ENCODE measurements at regions not wholly inside any gene's neighbourhood (a gene's known extent, or its start where the extent isn't known, plus 50 kb on each side); places are given as distances from the start of the nearest gene placed in this dataset.

DNA sequence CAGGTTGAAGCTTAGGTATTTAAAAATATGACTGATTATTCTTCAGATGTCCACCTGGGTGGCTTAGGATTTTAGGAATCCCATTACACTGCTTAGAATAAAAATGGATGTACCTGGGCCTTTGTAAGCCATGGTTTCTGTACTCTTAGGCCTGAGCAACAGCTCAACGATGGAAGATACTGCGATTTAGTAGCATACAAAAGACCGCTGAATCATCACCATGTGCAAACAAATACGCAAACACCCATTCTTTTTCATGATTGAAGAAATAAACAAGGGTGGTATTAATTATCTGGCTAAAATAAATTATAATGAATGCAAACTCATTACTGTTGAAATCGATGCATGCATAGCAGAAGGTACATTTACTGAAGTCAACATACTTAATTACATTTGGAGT, 188.9 kb downstream of the ZNF330 start:
- no peak for DNase-seq

DNA sequence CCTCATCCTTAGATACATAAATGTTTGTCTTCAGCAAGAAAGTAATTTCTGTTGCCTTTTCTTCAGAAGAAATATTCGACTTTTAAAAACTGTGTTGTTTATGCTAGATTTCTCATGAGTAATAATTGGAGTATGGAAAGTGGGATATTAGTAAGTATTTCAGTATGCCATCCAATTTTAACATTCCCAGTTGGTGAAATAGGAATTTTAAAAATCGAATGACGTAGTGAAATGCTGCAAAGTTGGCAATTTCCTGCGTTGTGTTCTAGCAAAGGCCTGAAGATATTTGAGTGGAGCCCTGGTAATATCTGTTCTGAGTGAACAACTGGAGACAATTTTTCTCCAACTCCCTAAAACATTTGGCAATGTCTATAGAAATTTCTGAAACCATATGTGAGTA, 190.1 kb downstream of the ZNF330 start:
- DNase-seq, result no peak

DNA sequence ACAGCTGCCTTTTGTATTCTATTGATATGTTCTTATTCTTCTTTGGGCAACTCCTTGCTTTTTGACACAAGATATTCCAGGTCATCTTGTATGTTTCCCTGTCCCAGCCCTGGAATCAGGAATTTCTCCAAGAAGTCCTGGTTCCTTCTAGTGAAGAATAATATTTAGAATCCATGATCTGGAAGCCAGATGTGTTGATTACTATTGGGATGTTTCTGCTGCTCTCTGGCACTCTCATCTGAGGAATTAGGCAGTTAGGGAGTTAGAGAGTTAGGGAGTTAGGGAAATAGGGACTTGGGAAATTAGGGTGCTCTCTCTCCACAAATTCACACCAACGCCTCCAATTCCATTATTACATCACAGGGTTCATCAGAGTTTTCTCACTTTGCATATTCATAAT, 191.2 kb downstream of the ZNF330 start:
- no peak for DNase-seq

DNA sequence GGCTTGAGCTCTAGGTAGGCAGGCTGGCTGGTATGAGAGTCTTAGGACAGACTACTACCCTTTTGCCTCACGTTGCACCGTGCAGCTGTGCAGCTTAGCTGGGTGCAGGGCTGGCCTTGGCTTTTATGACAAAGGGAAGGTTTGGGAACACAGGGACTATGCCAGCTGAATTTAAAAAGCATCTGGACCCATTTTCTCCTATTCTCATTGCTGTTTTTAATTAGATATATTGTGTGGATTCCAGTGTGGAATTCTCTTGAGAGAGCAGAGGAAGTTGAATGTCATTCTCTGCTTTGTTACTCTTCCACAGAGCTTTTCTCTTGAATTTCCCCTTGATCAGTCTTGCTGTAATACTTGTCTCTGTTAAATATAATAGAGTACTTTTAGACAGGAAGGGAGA, 192.7 kb downstream of the ZNF330 start:
- DNase-seq, result no peak

DNA sequence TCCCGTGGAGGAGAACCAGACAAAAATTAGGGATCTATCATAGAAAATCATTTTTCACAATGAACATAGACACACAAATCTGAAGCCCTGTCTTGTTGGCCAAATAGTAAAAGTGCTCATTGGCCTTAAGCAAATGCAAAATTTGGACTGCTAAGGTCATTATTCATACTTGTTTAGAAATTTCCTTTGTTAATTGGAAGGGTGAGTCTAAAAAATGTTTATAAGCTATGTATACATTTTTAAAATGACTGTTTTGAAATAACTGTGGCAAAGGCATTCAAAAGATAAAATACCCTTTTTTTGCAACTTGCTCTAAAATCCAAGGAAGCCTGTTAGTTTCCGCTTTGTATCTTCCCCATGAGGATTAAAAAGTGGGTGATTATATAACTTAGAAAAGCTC, 195.0 kb downstream of the ZNF330 start:
- DNase-seq, result no peak

DNA sequence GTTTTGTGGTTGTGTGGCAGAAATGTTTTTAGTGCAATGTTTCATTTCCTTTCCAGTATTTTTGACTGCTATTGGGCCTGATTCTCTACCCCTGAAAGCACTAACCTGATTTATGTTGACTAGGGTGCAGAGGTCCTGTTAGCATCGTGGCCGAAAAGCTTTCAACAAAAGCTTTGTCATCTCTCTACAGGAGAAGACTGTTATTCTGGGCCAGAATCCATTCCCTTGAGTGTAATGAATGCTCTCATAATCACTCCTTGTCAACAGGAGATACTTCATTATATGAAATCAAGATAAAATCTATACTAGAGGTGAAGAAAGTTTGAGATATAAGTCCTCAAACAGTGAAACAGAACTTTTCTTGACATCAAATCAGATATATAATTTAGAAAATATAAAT, 195.5 kb downstream of the ZNF330 start:
- DNase-seq, result no peak

DNA sequence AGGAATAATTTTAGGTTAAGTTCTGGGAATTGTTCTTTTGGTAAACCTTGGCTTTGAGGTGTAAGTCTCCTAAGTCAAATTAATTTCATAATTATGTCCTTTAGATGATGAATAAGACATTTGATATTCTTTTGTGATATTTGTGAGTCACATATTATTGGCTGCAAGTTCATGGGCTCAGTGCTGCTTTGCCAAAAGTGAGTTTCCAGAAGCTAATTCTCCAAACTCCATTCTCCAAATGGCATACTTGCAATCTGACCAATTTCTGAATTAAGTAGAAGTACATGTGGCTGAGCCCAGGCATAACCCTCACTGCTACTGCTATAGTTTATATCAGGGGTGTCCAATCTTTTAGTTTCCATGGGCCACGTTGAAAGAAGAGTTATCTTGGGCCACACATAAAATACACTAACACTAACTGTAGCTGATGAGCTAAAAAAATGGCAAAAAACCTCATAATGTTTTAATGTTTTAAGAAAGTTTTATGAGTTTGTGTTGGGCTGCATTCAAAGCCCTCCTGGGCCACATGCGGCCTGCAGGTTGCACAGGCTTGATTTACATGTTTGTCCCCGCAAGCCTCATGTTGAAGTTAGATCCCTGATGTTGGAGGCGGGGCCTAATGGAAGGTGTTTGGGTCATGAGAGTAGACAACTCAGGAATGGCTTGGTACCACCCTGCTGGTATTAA, 196.1 kb downstream of the ZNF330 start:
- DNase-seq, result no peak

DNA sequence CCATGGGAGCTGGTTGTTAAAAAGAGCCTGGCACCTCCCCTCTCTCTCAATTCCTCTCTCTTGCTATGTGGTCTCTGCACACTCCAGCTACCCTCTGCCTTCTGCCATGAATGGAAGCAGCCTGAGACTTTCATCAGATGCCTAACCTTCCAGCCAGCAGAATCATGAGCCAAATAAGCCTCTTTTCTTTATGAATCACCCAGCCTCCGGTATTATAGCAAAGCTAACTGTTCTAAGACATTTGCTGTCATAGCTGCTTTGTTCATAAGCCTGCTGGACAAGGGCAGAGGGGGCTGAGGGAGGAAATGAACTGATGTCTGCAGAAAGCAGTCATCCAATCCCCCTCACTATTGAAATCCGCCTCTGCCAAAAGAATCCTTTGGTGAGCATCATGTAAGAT, 196.7 kb downstream of the ZNF330 start:
- DNase-seq, result no peak

DNA sequence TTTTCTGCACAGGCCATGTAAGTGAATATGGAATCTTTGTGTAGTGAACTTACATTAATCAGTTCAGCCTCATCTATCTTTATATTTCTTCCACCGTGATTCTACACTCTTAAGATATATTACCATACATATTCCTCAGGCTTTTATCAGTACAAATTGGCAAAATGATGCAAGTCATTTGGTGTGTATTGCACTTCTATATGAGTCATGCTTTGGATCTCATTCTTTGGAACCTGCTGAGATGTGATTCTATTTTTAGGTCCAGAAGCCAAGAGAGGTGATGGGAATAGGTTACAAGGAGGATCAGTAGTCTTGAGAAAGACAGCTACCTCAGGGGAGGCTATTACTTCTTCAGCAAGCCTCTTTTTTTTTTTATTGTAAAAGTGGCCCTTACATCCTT, 204.4 kb downstream of the ZNF330 start:
- no peak for DNase-seq

DNA sequence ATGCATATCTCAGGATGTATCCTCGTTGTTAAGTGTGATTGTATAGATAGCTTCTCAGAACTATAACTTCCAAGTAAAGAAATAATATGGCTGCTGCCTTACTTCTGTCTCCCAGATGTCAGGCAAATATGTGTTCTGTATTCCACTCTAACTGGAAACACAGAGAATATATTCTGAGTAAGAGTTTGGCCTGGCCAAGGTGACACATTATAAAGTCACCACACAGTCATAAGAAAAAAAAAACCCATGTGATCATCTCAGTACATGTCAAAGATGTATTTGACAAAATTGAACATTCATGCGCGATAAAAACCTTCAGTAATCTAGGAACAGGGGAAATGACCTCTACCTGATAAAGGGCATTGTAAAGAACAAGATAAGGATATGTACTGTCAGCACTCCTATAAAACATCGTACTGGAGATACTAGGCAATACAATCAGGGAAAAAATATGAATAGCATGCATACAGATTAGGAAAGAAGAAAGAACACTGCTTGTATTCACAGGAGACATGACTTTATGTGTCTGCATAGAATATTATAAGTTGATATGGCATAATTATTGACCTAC, 207.1 kb downstream of the ZNF330 start:
- no peak for DNase-seq

DNA sequence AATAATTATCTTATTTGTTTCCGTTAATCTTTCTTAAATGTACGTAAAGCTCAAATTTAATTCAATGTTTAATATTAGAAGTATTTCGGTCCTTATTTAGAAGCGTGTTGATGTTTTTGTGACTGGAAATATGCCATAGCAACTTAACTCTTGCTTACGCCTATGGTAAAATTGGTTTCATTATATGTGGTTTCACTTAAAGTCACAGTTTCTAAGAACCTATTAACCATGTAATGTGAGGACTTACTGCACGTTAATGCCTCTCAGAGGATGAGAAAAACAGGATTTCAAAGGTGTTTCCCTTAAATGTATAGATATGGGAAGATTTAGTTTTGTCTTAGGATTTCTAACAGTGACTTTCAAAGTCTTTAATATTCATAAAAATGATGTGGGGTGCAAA, 206.4 kb upstream of the IL15 start:
- no peak for DNase-seq

DNA sequence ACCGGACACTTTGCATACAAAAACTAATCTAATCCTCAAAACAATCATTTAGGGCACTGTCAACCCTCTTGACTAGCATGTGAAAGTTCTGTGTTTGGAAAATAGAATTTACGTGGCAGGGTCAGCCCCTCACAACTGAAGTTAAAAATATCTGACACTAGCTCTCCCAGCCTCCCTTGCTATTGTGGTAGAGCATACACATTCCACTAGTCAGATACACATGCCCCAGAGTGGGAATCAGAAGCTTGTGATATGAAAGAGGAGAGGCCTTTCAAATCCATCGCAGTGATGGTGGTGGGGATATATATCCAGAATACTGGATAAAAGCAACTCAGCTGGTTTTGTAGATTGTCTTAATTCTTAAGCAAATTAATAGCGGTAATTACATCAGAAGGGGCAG, 205.7 kb upstream of the IL15 start:
- no peak for DNase-seq

DNA sequence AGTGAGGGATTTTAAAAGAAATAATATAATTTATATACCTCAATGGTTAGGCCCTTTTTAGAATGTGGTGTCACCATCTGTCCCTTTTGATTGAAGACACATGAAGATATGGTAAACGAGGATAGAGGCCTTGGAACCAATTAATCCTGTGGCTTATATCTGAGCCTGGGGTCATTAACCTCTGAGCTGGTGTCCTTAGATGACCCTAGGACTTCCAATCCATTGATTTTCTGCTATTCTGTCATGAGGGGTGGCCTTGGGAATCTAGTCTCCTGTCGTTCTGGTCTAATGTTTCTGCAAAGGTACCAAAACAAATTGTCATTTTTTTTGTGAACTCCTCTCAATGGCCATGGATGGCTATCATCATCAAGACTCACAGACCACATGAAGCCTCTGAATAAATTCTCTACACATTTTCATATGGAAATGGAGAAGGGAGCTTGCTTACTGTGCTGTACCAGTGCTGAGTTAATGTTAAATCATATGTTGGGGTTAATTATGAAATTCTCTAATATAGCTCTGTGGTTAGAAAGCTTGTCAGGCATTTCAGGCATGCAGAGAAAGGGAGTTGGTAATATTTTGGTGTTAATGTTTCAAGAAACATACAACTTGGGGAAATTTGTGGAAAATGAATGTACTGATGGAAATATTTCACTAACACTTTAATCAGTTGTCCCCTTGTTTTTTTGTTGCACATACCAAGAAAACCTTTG, 204.2 kb upstream of the IL15 start:
- no peak for DNase-seq

DNA sequence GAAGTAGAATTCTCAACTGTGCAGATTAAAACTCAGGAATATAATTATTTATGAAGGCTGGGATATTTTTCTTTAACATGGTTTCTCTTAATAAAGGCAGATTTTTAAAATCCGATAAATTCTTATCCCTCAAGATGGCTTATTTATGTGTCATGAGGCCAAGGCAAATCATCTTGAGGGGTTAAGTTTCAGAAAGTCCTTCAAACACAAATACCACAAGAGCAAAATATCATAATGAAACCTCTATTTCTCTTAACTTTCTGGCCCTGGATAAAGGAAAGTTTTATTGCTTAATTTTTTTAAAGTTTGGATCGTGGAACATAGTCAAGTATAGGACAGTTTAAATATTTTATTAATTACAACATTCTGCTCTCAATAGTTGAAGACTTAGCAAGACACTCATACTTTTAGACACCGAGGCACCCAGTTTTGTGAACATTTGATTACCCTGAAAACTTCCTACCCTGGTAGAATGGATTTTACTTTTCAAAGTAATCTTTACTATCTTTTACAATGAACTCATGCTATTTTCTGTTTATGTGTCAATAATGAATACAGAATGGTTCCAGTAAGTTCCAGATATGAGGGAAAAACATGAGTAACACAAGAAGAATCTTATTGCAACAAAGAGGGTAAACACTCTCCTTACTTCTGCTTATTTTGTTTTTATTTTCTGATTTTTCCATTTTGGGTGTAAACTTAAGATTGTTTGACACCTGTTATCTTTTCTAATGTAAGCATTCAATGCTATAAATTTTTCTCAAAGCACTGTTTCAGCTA, 200.7 kb upstream of the IL15 start:
- no peak for DNase-seq

DNA sequence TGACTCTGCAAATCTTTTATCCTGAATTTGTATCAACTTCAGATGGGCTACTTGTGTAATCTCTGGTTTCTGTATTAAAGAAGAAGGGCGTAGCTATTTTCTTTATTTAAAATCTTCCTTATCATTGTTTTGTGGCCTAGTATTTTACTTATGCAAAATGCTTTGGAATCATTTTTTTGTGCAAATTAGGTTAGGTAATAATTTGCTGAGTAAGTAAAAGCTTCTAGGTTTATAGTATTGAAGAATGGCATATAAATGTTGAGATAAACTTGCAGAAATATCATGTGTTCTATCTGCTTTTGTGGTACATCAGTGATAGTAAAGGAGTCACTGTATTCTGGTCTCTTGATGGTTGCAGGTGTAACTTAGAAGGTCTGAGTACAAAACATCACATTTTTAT, 197.2 kb upstream of the IL15 start:
- DNase-seq, result no peak

DNA sequence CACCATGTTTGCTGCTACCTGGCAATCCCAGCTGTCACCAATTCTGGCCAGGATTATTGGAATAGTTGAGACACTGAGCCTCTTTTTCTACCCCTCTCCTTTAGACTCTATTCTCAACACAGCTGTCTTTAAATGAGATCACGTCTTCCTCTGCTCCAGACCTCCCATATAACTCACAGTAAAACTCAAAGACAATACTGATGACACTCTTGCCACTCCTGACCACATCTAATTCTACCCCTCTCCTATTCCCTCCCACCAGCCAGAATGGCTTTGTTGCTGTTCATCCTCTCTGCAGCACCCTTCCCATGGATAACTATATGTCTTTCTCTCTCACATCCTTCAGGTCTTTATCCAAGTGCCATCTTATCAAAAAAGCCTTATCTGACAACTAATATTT, 188.6 kb upstream of the IL15 start:
- no peak for DNase-seq

DNA sequence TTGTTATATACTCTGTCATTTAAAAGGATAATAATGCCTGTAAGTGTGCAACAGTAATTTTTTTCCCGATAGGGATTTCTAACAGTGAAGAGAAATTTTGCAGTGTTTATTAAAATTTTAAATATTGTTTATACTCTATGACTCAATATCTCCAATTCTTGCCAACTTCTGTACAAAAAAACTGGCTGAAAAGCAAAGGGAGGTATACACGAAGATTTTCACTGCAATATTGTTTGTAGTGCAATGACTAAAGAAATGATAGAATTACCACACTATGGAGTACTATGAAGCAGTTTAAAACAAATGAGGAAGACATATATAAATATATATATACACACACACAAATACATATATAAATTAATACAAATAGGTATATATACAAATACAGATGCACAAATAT, 187.9 kb upstream of the IL15 start:
- DNase-seq, result no peak

DNA sequence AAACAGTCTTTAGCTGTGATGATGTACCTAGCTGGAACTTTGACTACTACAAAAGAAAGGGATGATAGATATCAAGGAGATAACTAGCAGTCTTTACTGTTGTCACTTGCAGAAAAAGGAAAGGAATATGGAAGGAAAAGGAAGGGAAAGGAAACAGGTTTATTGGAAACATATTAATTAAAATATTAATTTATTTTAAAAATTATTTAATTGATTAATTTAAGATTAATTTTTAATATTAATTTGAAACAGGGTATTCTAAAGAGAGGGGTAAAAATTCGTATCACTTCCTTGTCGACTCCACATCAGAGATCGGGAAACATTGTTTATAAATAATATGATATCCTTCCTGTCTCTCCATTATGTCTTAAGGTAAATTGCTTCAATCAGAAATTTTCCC, 186.5 kb upstream of the IL15 start:
- no peak for DNase-seq

DNA sequence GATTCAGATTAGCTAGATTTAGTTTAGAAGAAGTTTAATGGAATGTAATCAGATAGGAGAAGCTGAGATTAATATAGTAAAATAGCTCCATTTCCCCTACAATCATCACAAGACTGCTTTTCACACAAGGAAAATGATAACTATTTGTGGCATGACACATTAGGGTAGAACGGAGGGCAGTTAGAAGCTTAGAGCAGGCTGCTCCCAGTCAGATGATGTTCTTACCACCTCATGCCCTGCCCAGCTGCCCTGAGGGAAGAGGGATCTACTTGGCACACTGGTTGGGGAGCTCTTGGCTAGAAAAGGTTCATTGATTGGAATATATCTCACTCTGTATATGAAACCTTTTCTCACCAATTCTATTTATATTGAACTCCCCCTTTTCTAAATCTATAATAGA, 180.7 kb upstream of the IL15 start:
- no peak for DNase-seq

DNA sequence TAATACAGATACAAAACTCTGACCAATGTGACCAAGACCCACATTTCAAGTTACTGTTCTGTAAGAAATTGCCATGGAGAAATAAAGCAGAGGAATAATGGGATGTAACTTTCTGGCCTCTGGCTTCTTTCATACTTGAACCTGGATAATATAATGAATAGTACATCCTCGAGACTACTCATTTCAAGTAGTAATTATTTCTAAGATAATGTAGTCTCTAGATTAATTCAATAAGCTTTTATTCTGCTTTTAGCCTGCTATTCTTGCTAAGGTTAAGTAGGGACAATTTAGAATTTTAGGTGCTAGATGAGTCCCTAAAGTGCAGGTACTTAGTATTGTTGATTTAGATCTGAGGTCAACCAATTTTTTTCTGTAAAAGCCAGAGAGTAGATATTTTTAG, 178.7 kb upstream of the IL15 start:
- DNase-seq, result no peak

DNA sequence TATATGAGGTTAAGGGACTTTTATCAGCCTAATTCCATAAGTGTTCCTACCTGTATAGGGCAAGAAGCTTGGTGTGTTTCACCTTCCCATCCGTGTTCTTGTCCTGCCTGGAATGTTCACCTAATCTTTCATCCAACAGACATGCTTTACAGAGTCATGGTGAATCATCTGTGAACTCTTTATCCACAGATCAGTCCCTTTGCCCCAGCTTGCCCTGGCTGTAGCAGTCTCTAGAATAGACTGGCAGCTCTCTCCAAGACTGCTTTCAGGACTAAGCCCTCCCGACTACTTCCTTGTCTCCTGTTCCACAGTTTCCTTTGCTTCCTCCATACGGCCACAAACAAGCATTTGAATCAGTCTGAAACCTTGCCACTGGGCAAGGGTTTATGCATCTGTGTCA, 177.9 kb upstream of the IL15 start:
- no peak for DNase-seq

DNA sequence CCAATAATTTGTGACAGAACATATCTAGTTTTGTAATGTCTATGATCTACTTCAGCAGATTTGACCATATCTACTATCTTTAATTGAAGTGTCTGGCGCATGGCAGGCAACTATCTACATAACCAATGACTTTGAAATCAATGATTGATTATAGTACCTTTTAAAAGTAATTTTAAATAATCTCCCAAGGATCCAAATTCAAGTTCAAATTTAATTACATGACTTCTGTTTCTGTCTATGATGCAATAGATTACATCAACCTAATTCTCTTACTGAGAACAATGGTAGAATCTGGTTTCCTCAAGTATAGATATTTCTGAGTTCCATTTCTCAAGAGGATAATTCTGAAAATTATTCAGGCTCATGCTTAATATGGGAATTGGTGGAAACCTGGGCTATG, 177.4 kb upstream of the IL15 start:
- DNase-seq, result no peak

DNA sequence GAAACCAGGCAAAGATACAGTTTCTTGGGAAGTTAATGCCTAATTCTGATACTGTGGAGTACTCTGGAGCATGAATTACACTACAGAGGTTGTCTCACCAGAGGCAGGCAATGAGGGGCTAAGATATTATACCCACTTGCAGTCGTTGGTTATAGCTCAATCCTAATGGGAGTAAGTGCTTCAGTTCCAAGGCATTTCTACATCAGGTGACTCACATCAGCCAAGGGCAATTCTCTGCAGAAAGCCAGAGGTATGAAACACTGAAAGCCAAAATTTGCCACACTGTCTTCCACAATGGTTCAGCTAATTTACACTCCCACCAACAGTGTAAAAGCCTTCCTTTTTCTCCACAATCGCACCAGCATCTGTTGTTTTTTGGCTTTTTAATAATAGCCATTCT, 174.0 kb upstream of the IL15 start:
- no peak for DNase-seq

DNA sequence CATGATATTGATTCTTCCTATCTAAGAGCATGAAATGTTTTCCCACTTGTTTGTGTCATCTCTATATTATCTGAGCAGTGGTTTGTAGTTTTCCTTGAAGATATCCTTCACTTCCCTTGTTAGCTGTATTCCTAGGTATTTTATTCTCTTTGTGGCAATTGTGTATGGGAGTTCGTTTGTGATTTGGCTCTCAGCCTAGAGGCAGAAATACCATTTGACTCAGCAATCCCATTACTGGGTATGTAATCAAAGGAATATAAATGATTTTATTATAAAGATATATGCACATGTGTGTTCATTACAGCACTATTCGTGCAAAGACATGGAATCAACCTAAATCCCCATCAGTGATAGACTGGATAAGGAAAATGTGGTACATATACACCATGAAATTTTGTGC, 172.7 kb upstream of the IL15 start:
- DNase-seq, result no peak
